Uterus (tissue), 3 donors: ENCODE measurements at regions not wholly inside any gene's neighbourhood (a gene's known extent, or its start where the extent isn't known, plus 50 kb on each side); places are given as distances from the start of the nearest gene placed in this dataset.
A peak's percentile ranks its signal among the peaks of the same experiment; 100 is the strongest.

Source experiments
- DNase-seq, 2 donors: peaks; one replicate each; pipeline ENCODE4 v3.0.0-alpha.2; 2019 to 2020
- H3K27ac ChIP-seq, 2 donors: fragments of 200-600 bp; sonication (generic); 1 replicate in 1 of 2; 2 replicates in 1 of 2; pipeline ENCODE4 v1.5.1; 2016 to 2018
- H3K27me3 ChIP-seq, 2 donors: fragments of 200-600 bp; sonication (generic); one replicate each; pipeline ENCODE4 v1.5.1; 2018 to 2019; ENCODE audit warnings: control low read depth in 1 of 2
- H3K36me3 ChIP-seq, 2 donors: fragments of 200-600 bp; sonication (generic); one replicate each; pipeline ENCODE4 v1.5.1; 2019; ENCODE audit warnings: control low read depth in 1 of 2
- H3K4me1 ChIP-seq, 2 donors: fragments of 200-600 bp; sonication (generic); one replicate each; pipeline ENCODE4 v1.5.1; 2018 to 2019; ENCODE audit warnings: control low read depth in 1 of 2
- H3K4me3 ChIP-seq, 2 donors: fragments of 200-600 bp; sonication (generic); 1 replicate in 1 of 2; 2 replicates in 1 of 2; pipeline ENCODE4 v1.5.1; 2018 to 2019; ENCODE audit warnings: mild to moderate bottlenecking in 1 of 2
- H3K9me3 ChIP-seq, 2 donors: fragments of 200-600 bp; sonication (generic); one replicate each; pipeline ENCODE4 v1.5.1; 2019; ENCODE audit warnings: control low read depth in 1 of 2
- CTCF ChIP-seq, 4 experiments: fragments of 200-600 bp in 2 of 4; fragments of 450-650 bp in 2 of 4; sonication (generic) in 2 of 4; IDR thresholded peaks; one replicate each; pipeline ENCODE4 v1.5.1; 2016 to 2019; ENCODE audit warnings: antibody characterized with exemption in 4 of 4, mild to moderate bottlenecking in 2 of 4, moderate library complexity in 1 of 4
- POLR2A ChIP-seq, 2 donors: fragments of 450-650 bp; IDR thresholded peaks; one replicate each; pipeline ENCODE4 v1.6.1; 2016; ENCODE audit warnings: antibody characterized with exemption in 2 of 2, mild to moderate bottlenecking in 1 of 2, moderate library complexity in 1 of 2
- intact Hi-C: fragments of 100-400 bp; cut with DNase I; formaldehyde crosslinking; loops from one replicate; pipeline ENCODE4 v1.15.1; 2023; ENCODE audit warnings: low total_unique reads
- donor health status: DM: yes; HTN: yes; CAD: no.

DNA sequence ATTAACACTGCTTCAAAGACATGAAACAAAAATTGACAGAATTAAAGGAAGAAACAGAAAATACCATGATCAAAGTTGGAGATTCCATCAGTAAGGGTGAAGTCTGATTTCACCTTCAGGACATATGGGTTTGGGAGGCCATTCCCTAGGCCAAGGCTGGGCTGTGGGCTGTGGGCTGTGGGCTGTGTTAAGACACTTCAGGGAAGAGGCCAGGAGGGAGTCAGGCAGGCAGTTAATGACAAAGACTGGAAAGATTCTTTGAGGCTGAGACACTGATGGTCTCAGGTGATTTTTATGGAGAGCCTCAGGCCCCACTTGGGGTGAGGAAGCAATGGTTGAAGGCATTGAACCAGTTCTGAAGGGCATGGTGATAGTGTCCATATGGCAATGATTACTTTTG, 57.5 kb downstream of the MAGEF1 start:
- Histone ChIP-seq H3K4me1 (no peaks in the 10 kb centered on the region), H3K27ac (no peak overlapping the region), H3K36me3 (no peaks in the 10 kb centered on the region), H3K27me3 (no peaks in the 10 kb centered on the region), H3K4me3 (no peak overlapping the region), H3K9me3 (no peaks in the 10 kb centered on the region)
- DNase-seq: no peak
- TF ChIP-seq CTCF (IDR thresholded peaks at IDR 0.05) (no peak), POLR2A (IDR thresholded peaks at IDR 0.05) (no peak)
- intact Hi-C loops: no loop called here

DNA sequence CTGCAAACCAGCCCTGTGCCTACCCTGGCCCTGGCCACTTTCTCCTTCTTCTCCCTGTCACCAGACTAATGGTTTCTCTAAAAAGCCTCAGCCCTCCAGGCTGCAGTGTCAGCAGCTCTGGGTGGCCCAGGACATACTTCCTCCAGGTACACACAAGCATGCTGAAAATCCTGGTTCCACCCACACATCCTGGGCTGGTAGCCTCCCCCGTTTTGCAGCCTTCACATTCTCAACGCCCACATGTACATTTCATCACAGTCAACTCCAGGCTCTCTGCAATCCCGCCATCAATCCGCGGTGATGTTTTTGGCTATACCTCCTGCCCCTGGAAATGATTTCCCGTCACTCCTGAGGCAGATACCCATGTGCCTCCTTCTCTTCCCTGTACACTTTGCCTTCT, 59.4 kb downstream of the MAGEF1 start:
- Histone ChIP-seq H3K27ac (no peak overlapping the region), H3K4me1 (no peaks in the 10 kb centered on the region), H3K36me3 (no peaks in the 10 kb centered on the region), H3K9me3 (no peaks in the 10 kb centered on the region), H3K4me3 (no peak overlapping the region), H3K27me3 (no peaks in the 10 kb centered on the region)
- intact Hi-C loops: no loop called here
- TF ChIP-seq POLR2A (IDR thresholded peaks at IDR 0.05): no peak
- TF ChIP-seq CTCF (IDR thresholded peaks at IDR 0.05): no peak
- DNase-seq: no peak

DNA sequence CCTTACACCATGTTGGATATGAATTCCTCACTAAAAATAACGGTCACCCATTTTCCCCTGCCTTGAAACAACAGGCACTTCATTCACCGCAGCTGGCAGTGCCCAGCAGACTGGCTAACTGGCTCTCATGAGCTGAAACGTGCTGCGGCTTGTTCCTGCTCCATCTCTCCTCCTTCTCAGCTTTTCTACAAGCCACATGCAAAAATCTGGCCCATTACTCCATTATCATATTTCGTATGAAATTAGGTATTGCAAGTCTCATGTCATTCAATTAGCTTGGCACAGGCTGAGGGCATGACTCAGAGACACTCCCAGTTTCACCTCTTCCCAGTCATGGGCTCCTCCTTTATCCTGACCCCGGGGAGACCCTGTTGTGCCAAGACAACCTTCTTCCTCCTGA, 60.0 kb downstream of the MAGEF1 start:
- no peak for DNase-seq
- intact Hi-C loops: no loop called here

DNA sequence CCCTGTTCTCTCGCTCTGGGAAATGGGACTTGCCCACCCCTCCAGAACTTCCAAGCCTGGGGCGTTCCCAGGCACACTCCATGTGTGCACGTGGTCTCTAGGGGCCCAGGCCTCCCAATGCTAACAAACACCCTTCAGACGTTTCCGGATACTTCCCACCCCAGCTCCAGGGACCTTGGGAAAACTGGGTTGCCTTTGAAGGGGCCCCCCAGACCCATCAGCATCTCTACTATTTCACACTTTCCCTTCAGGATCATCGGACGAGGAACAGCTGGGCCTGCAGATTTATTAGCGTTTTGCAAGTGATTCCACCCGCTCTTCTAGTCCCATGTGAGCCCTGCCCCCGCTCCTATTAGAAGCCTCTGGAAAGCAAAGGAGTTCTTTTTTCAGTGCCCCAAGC, 63.2 kb downstream of the MAGEF1 start:
- no peaks in the 10 kb centered on the region for H3K27me3 ChIP-seq
- H3K9me3 ChIP-seq: no peaks in the 10 kb centered on the region
- peak; percentile 35 to 46 for DNase-seq
- no peaks in the 10 kb centered on the region for H3K4me1 ChIP-seq
- TF ChIP-seq POLR2A (IDR thresholded peaks at IDR 0.05) (no peak), CTCF (IDR thresholded peaks at IDR 0.05) (no peak)
- no peaks in the 10 kb centered on the region for H3K36me3 ChIP-seq
- peak overlapping the region in 1 of 2 donors; percentile 3 for H3K27ac ChIP-seq
- H3K4me3 ChIP-seq: no peak overlapping the region
- intact Hi-C loops: no loop called here

More for the DNA sequence above, 60.0 kb downstream of the MAGEF1 start:
- H3K27ac ChIP-seq: no peak overlapping the region
- TF ChIP-seq CTCF (IDR thresholded peaks at IDR 0.05) (no peak), POLR2A (IDR thresholded peaks at IDR 0.05) (no peak)
- H3K9me3 ChIP-seq: no peaks in the 10 kb centered on the region
- no peaks in the 10 kb centered on the region for H3K27me3 ChIP-seq
- no peaks in the 10 kb centered on the region for H3K36me3 ChIP-seq
- no peaks in the 10 kb centered on the region for H3K4me1 ChIP-seq
- H3K4me3 ChIP-seq: no peak overlapping the region

- H3K36me3 ChIP-seq: no peaks in the 10 kb centered on the region
- TF ChIP-seq CTCF (IDR thresholded peaks at IDR 0.05): no peak
- no peak for TF ChIP-seq POLR2A (IDR thresholded peaks at IDR 0.05)
- H3K4me3 ChIP-seq: no peak overlapping the region
- no peaks in the 10 kb centered on the region for H3K27me3 ChIP-seq
- no peak for DNase-seq
- H3K4me1 ChIP-seq: no peaks in the 10 kb centered on the region
- intact Hi-C loops: no loop called here
- no peaks in the 10 kb centered on the region for H3K9me3 ChIP-seq
- no peak overlapping the region for H3K27ac ChIP-seq
Measured at GRCh38 chr3:184647405-184647936, 64.4 kb downstream of the MAGEF1 start.
